WERI-Rb-1 (cell line): ENCODE measurements at regions not wholly inside any gene's neighbourhood (a gene's known extent, or its start where the extent isn't known, plus 50 kb on each side); places are given as distances from the start of the nearest gene placed in this dataset.

ENCODE experiments used
- DNase-seq: peaks from one replicate; pipeline ENCODE4 v3.0.0-alpha.2; 2020
- H3K27ac ChIP-seq: fragments of 250-450 bp; sonication (Bioruptor Pico); 2 replicates; pipeline ENCODE4 v1.5.1; 2020; ENCODE audit warnings: mild to moderate bottlenecking, moderate library complexity
- H3K27me3 ChIP-seq: fragments of 250-450 bp; sonication (Bioruptor Pico); 2 replicates; pipeline ENCODE4 v1.5.1; 2021; ENCODE audit warnings: mild to moderate bottlenecking, low read depth, moderate library complexity; ENCODE audit not compliant: insufficient read depth, severe bottlenecking
- H3K36me3 ChIP-seq: fragments of 250-450 bp; sonication (Bioruptor Pico); 2 replicates; pipeline ENCODE4 v1.5.1; 2020; ENCODE audit warnings: mild to moderate bottlenecking, moderate library complexity
- H3K4me3 ChIP-seq: 2 replicates; pipeline ENCODE4 v1.5.1; 2011; ENCODE audit warnings: low read depth, mild to moderate bottlenecking, control low read depth, low read length
- H3K9me3 ChIP-seq: fragments of 250-450 bp; sonication (Bioruptor Pico); 2 replicates; pipeline ENCODE4 v1.5.1; 2021; ENCODE audit warnings: mild to moderate bottlenecking, moderate library complexity; ENCODE audit not compliant: severe bottlenecking
- TF ChIP-seq, protein P1 (sequence below): IDR thresholded peaks from 2 replicates; pipeline ENCODE4 v1.5.1; 2011; ENCODE audit warnings: low read depth, mild to moderate bottlenecking, control low read depth, inconsistent platforms, low read length

GRCh38 chr20:24117383-24117782 lies 128.8 kb upstream of the GGTLC1 start:
- H3K27ac ChIP-seq, result no peak overlapping the region
- DNase-seq, result no peak
- TF ChIP-seq, protein P1, sequence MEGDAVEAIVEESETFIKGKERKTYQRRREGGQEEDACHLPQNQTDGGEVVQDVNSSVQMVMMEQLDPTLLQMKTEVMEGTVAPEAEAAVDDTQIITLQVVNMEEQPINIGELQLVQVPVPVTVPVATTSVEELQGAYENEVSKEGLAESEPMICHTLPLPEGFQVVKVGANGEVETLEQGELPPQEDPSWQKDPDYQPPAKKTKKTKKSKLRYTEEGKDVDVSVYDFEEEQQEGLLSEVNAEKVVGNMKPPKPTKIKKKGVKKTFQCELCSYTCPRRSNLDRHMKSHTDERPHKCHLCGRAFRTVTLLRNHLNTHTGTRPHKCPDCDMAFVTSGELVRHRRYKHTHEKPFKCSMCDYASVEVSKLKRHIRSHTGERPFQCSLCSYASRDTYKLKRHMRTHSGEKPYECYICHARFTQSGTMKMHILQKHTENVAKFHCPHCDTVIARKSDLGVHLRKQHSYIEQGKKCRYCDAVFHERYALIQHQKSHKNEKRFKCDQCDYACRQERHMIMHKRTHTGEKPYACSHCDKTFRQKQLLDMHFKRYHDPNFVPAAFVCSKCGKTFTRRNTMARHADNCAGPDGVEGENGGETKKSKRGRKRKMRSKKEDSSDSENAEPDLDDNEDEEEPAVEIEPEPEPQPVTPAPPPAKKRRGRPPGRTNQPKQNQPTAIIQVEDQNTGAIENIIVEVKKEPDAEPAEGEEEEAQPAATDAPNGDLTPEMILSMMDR, result no peak
- H3K27me3 ChIP-seq, result no peaks in the 10 kb centered on the region
- H3K4me3 ChIP-seq, result no peak overlapping the region
- H3K36me3 ChIP-seq, result no peaks in the 10 kb centered on the region
- H3K9me3 ChIP-seq, result no peaks in the 10 kb centered on the region

DNA sequence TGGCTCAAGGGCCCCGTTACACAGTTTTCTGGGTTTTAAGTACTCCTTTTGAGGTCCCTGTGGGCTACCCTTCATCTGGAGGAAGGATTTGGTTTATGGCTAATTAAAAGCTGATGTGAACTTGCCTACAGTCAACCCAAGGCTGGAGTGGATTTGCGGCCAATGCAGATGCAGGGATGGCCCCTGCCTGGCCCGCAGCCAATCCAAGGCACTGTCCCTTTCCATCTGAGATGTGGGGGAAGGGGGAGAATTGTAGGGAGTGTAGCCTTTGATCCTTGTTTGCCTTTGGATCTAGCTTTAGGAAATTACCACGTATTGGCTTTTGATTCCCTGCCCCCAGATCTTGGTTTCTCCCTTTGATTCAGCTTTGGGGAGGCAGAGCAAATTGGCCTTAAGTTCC lies 128.0 kb upstream of the GGTLC1 start:
- Histone ChIP-seq H3K27ac (no peak overlapping the region), H3K36me3 (no peaks in the 10 kb centered on the region), H3K27me3 (no peaks in the 10 kb centered on the region), H3K9me3 (no peaks in the 10 kb centered on the region), H3K4me3 (no peak overlapping the region)
- no peak for DNase-seq
- TF ChIP-seq, protein P1, result no peak

- Histone ChIP-seq H3K9me3 (no peaks in the 10 kb centered on the region), H3K27ac (no peak overlapping the region), H3K4me3 (no peak overlapping the region), H3K27me3 (no peaks in the 10 kb centered on the region), H3K36me3 (no peaks in the 10 kb centered on the region)
- DNase-seq, result peak; percentile 16
- TF ChIP-seq, protein P1, result peak; percentile 54
Observed at GRCh38 chr20:24112360-24112759, 123.8 kb upstream of the GGTLC1 start.

DNA sequence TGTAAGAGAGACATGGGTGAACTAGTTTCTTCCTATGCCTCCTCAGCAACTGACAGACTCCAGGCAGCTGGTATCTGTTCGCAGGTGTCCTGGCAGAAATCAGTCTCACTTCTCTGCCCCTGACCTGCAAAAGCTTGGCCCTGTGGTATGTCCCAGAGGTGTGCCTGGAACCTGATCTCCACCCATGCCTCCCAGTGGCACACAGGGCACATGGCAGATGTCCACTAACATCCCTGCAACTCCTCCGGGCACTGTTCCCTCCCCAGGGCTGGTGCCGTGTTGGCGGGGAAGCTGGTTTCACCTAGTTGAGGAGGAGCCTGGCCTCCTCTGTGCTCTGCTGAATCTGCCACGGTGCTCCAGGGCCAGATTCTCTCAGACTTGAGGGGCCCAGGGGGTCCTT lies 123.3 kb upstream of the GGTLC1 start:
- H3K27me3 ChIP-seq, result no peaks in the 10 kb centered on the region
- TF ChIP-seq, protein P1, result no peak
- H3K4me3 ChIP-seq, result no peak overlapping the region
- no peak for DNase-seq
- H3K36me3 ChIP-seq, result no peaks in the 10 kb centered on the region
- H3K27ac ChIP-seq, result no peak overlapping the region
- no peaks in the 10 kb centered on the region for H3K9me3 ChIP-seq

- Histone ChIP-seq H3K27me3 (no peaks in the 10 kb centered on the region), H3K36me3 (no peaks in the 10 kb centered on the region), H3K27ac (no peak overlapping the region), H3K4me3 (no peak overlapping the region), H3K9me3 (no peaks in the 10 kb centered on the region)
- TF ChIP-seq, protein P1, result no peak
- DNase-seq, result no peak
Observed at GRCh38 chr20:24109537-24109936, 121.0 kb upstream of the GGTLC1 start.

DNA sequence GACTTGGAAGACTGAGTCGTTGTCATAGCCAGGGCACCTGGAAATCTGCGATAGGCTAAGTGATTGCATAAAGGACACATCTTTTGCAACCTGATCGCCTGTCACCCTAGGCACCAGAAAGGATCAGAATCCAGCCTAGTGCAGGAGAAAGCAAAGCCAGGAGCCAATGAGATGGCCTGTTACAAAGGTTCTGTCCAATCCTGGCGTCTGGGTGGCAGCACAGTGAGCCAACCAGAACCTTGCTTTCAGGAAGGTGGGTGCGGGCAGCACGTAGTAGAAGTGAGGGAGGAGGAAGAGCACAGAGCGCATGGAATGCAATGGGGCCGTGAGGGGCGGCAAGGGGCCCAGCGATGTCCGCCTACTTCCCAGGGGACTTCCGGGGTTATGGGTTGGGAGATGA lies 120.4 kb upstream of the GGTLC1 start:
- no peak overlapping the region for H3K4me3 ChIP-seq
- TF ChIP-seq, protein P1, result no peak
- no peaks in the 10 kb centered on the region for H3K27me3 ChIP-seq
- H3K9me3 ChIP-seq, result no peaks in the 10 kb centered on the region
- no peak for DNase-seq
- H3K27ac ChIP-seq, result no peak overlapping the region
- H3K36me3 ChIP-seq, result no peaks in the 10 kb centered on the region
